AG08395 (cell line): ENCODE measurements at regions not wholly inside any gene's neighbourhood (a gene's known extent, or its start where the extent isn't known, plus 50 kb on each side); places are given as distances from the start of the nearest gene placed in this dataset.

Source experiments
- DNase-seq: peaks from one replicate; pipeline ENCODE4 v3.0.0; 2012; ENCODE audit warnings: mixed read lengths, low spot score

DNA sequence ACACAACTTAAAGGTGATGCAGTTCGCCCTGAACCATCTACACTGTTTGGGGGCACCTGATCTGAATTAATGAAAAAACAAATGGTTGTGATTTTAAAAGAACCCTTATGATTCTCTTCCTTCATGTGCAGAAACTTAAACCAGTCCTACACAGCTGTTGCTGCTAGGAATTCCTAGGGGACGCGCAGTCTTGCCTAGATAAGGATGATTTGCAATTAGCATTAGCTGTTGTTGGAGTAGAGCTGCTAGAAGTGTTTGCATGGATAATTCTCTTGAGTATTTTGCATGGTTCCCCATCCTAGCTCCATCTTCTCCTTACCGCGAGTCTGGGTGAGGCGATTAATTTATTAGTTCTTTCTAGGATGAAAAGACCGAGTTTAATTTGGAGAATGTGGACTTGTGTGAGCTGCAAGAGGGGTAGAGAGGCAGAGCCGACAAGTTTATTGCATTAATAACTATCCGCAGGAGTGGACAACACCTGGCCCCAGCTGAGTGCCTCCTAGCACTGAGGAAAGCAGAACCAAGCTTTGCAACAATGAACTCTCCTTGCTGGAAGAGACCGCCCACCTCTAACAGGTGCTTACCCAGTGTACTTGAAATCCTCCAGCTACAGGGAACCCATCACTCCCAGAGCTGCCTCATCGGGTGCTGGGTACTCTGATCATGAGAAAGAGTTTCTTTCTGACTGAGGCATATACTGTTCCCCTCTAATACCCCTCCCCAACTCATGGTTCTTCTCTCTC, 75.0 kb upstream of the WNT7A start:
- no peak for DNase-seq

GRCh38 chr3:13954266-13954665, 74.4 kb upstream of the WNT7A start:
- DNase-seq, result no peak

GRCh38 chr3:13951184-13951583, 71.3 kb upstream of the WNT7A start:
- DNase-seq, result no peak

- DNase-seq, result no peak
These were observed 70.2 kb upstream of the WNT7A start for GRCh38 chr3:13950042-13950441.

DNA sequence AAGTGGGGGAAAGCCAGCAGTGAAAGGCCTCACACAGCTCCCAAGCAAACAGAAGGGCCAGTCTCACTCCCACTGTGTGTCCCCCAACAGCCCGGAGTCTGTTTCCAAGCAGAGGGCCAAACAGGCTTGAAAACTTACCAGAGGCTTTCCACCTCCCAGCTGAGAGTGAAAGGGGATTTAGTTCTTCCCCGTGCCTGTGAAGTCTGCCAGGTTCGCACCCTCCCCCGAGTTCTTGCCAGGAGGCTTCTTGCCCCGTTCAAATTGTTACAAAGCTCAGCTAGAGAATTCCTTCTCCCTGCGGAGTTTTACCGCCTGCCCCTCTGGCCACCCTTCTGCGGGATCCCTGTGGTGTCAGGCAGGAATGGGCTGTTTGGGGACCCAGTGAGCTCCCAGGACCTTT, 68.0 kb upstream of the WNT7A start:
- DNase-seq, result no peak

DNA sequence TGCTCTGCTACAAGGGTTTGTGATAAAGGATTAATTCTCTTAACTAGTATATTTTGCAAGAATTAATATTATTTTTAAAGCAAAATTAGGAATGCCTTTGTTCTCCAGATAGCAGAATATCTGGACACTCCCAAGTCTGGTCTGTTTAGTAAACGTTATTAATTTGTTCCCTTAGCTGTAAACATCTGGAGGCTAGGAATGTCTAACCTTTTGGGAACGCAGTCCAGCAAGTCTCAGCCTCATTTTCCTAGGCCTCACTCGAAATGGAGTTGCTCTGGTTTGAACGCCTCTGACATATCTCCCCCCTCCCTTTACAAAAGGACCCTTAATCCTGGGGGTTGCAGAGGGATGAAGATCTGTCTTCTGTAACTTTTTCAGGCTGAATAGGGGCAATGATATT, 59.3 kb upstream of the WNT7A start:
- DNase-seq, result no peak

DNA sequence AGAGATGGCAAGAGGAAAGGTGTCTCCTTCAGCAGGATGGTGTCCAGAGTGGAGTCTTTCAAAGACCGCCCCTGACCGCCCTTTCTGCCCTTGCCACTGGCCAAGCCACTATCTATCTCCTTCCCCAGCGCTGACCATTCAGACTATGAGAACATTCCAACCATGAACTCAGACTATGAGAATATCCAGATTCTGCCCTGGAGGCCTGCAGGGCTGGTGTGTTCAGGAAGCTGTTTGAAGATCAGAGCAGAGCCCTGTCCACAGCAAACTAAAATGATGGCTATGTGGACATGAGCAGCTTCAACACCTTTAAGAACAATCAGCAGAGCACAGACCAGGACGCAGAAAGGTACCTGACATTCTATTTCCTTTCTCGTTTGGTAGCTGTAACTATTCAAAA, 57.3 kb upstream of the WNT7A start:
- no peak for DNase-seq

GRCh38 chr3:13935494-13936094, 55.7 kb upstream of the WNT7A start:
- no peak for DNase-seq

- no peak for DNase-seq
These were observed 54.9 kb upstream of the WNT7A start for GRCh38 chr3:13934813-13935212.

DNA sequence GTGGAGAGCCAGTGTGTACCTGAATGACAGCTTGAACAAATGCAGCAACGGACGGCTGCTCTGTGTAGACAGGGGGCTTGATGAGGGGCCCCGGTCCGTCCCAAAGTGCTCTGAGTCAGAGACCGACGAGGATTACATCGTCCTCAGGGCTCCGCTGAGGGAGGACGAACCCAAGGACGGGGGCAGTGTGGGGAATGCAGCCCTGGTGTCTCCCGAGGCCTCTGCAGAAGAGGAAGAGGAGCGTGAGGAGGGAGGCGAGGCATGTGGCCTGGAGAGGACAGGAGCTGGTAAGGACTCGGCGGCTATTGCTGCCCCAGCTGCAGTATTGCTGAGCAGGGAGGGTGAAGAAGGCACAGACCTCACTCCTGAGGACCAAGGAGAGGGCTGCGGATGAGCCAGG, 54.4 kb upstream of the WNT7A start:
- no peak for DNase-seq

DNA sequence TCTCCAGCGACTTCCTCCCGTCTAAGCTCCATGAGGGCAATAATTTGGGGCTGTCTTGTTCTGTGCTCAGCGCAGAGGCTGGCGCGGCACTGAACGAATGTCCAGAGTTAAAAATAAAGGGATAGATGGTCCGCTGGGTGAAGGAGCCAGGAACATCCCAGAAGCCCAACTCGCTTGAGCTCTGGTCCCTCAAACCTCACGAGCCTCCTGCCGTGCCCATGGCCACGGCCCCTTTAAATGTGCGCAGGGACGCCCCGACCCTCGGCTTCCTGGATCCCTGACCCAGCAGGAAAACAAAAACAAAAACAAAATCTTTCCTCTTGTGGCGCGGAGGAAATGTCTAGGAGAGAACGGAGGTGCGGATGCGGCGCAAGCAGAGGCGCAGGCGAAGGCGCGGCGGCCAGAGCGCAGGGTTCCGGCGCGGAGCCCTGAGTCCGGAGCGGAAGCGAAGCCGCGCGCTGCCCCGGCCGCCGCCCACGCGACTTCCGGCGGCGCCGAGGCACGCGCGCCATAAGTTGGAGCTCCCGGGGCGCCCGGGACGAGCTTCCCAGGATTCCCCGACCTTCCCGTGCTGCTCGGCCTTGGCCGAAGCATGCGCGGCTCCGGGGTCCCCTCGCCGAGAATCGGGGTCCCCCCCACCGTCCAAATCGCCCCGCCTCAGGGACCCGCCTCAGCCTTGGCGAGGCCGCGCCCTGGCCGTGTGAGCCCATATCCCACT, 52.9 kb upstream of the WNT7A start:
- DNase-seq, result no peak

- DNase-seq, result no peak
These were observed 51.3 kb upstream of the WNT7A start for GRCh38 chr3:13931172-13931571.
